Naive thymus-derived CD8-positive, alpha-beta T cell (primary cell): ENCODE measurements at regions not wholly inside any gene's neighbourhood (a gene's known extent, or its start where the extent isn't known, plus 50 kb on each side); places are given as distances from the start of the nearest gene placed in this dataset.
"Not testable (repeated sequence)": the region's sequence is repeated elsewhere in the genome, so short reads cannot be mapped to it uniquely, and the experiment has no call there.

ENCODE experiments used
- ATAC-seq, 2 donors: fragments of 150-1000 bp; cut with Tn5 transposase in 1 of 2; sonication (Bioruptor Pico), chemical (Tn5 transposase) in 1 of 2; 1 replicate in 1 of 2; 2 replicates in 1 of 2; pipeline ENCODE4 v1.10.0; 2021; ENCODE audit warnings: mild to moderate bottlenecking in 2 of 2, moderate library complexity in 2 of 2
- POLR2A ChIA-PET: fragments of 350-600 bp; sonication (Branson Sonifier 250); formaldehyde crosslinking; loops from one replicate; lab custom pipeline; 2021; ENCODE audit warnings: antibody characterized with exemption; lab: Charles Lee
- DNase-seq, 10 donors: peaks; one replicate each; pipeline versions ENCODE4 v3.0.0 to v3.0.0-alpha.2; 2020 to 2022
- H3K27ac Mint-ChIP-seq, 10 donors: one replicate each; pipeline ENCODE4 v1.8.0; 2020 to 2022; ENCODE audit warnings: mild to moderate bottlenecking in 10 of 10, mixed read lengths in 10 of 10, moderate library complexity in 4 of 10, inconsistent platforms in 1 of 10
- H3K27me3 Mint-ChIP-seq, 5 donors: one replicate each; pipeline ENCODE4 v1.8.0; 2021 to 2022; ENCODE audit warnings: mixed read lengths in 5 of 5
- H3K36me3 Mint-ChIP-seq, 3 donors: one replicate each; pipeline ENCODE4 v1.8.0; 2020 to 2022; ENCODE audit warnings: mixed read lengths in 3 of 3, mild to moderate bottlenecking in 2 of 3, inconsistent platforms in 1 of 3
- H3K4me1 Mint-ChIP-seq, 4 donors: one replicate each; pipeline ENCODE4 v1.8.0; 2021 to 2022; ENCODE audit warnings: mixed read lengths in 4 of 4
- H3K4me3 Mint-ChIP-seq, 10 donors: one replicate each; pipeline ENCODE4 v1.8.0; 2020 to 2022; ENCODE audit warnings: mild to moderate bottlenecking in 10 of 10, mixed read lengths in 10 of 10, moderate library complexity in 6 of 10, inconsistent platforms in 1 of 10
- H3K9me3 Mint-ChIP-seq, 9 donors: one replicate each; pipeline ENCODE4 v1.8.0; 2020 to 2022; ENCODE audit warnings: mixed read lengths in 9 of 9, mild to moderate bottlenecking in 3 of 9, inconsistent platforms in 1 of 9, moderate library complexity in 1 of 9

GRCh38 chr21:13936033-13936937, 274.5 kb downstream of the LIPI start:
- H3K27ac Mint-ChIP-seq, H3K4me3 Mint-ChIP-seq, POLR2A ChIA-PET, H3K27me3 Mint-ChIP-seq, ATAC-seq, DNase-seq, H3K4me1 Mint-ChIP-seq: not testable (repeated sequence)
- Mint-ChIP-seq H3K9me3 (peaks cover 0 to 14% (median 0%) of the 10 kb centered on the region in 9 donors), H3K36me3 (peaks cover 0 to 21% (median 0%) of the 10 kb centered on the region in 3 donors)

DNA sequence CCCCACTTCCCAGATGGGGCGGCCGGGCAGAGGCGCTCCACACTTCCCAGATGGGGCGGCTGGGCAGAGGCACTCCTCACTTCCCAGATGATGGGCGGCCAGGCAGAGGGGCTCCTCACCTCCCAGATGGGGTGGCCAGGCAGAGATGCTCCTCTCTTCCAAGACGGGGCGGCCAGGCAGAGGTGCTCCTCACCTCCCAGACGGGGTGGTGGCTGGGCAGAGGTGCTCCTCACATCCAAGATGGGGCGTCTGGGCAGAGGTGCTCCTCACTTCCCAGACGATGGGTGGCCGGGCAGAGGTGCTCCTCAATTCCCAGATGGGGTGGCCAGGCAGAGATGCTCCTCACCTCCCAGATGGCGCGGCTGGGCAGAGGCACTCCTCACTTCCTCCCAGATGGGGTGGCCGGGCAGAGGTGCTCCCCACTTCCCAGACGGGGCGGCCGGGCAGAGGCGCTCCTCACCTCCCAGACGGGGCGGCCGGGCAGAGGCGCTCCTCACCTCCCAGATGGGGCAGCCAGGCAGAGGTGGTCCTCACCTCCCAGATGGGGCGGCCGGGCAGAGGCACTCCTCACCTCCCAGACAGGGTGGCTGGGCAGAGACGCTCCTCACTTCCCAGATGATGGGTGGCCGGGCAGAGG, 275.2 kb downstream of the LIPI start:
- POLR2A ChIA-PET, H3K4me1 Mint-ChIP-seq, H3K4me3 Mint-ChIP-seq, DNase-seq, H3K27me3 Mint-ChIP-seq, ATAC-seq, H3K27ac Mint-ChIP-seq: not testable (repeated sequence)
- Mint-ChIP-seq H3K36me3 (peaks cover 0 to 21% (median 0%) of the 10 kb centered on the region in 3 donors), H3K9me3 (peaks cover 0 to 14% (median 0%) of the 10 kb centered on the region in 9 donors)

DNA sequence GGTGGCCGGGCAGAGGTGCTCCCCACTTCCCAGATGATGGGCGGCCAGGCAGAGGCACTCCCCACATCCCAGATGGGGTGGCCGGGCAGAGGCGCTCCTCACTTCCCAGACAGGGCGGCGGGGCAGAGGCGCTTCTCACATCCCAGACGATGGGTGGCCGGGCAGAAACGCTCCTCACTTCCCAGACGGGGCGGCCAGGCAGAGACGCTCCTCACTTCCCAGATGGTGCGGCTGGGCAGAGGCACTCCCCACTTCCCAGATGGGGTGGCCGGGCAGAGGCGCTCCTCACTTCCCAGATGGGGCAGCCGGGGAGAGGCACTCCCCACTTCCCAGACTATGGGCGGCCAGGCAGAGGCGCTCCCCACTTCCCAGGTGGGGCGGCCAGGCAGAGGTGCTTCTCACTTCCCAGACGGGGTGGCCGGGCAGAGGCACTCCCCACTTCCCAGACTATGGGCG, 275.8 kb downstream of the LIPI start:
- POLR2A ChIA-PET, H3K4me3 Mint-ChIP-seq, H3K27ac Mint-ChIP-seq, H3K4me1 Mint-ChIP-seq, H3K27me3 Mint-ChIP-seq, DNase-seq, ATAC-seq: not testable (repeated sequence)
- Mint-ChIP-seq H3K36me3 (peaks cover 0 to 18% (median 0%) of the 10 kb centered on the region in 3 donors), H3K9me3 (peaks cover 0 to 14% (median 0%) of the 10 kb centered on the region in 9 donors)

DNA sequence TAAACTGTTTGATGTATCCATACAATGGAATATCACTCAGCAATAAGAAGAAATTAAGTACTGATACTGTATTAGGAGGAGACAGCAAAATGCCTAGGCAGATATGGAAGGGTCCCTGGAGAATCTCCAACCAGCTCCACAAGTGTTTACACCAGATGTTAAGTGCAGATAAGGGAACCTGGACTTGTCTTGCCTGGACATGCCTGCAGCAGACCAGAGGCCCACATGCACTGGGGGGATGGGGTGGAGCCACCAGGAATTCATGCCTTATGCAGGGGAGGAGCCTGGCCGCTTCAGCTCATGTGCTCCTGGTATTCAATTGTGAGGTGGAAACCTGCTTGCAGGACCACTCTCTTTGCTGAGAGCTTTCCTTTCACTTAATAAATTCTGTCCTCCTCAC, 287.6 kb downstream of the LIPI start:
- H3K9me3 Mint-ChIP-seq, H3K4me3 Mint-ChIP-seq, H3K27me3 Mint-ChIP-seq, POLR2A ChIA-PET, DNase-seq, H3K36me3 Mint-ChIP-seq, H3K4me1 Mint-ChIP-seq, ATAC-seq, H3K27ac Mint-ChIP-seq: not testable (repeated sequence)

- POLR2A ChIA-PET, H3K9me3 Mint-ChIP-seq, H3K4me3 Mint-ChIP-seq, H3K4me1 Mint-ChIP-seq, H3K27ac Mint-ChIP-seq, H3K27me3 Mint-ChIP-seq, ATAC-seq, DNase-seq: not testable (repeated sequence)
- peaks cover 0 to 12% (median 0%) of the 10 kb centered on the region in 3 donors for H3K36me3 Mint-ChIP-seq
Measured at GRCh38 chr21:13921455-13921854, 289.3 kb downstream of the LIPI start.

DNA sequence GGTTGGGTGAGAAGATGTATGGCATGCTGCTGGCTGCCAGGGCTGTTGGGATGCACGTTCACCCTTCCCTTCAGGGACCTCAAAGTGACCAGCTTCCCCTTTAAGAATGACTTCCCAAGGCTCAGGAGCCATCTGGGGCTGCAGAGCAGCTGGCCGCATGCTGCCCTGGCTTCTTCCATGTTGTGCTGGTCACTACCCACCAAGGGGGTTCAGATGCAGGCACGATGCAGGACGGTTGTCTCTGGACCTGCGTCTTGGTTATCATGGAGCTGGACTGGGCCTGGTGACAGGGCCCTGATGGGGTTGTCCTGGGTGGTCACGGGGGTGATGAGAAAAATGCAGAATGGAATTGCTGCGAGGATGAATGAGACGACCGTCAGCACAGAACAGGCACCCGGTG, 297.8 kb downstream of the POTED start:
- H3K27me3 Mint-ChIP-seq, H3K36me3 Mint-ChIP-seq, POLR2A ChIA-PET, H3K4me1 Mint-ChIP-seq, H3K4me3 Mint-ChIP-seq, DNase-seq, H3K9me3 Mint-ChIP-seq, H3K27ac Mint-ChIP-seq, ATAC-seq: not testable (repeated sequence)

GRCh38 chr21:13896596-13897247, 287.1 kb downstream of the POTED start:
- ATAC-seq, H3K27ac Mint-ChIP-seq, H3K4me3 Mint-ChIP-seq, H3K9me3 Mint-ChIP-seq, H3K27me3 Mint-ChIP-seq, DNase-seq, H3K36me3 Mint-ChIP-seq, POLR2A ChIA-PET: not testable (repeated sequence)
- H3K4me1 Mint-ChIP-seq = peaks cover 0 to 11% (median 5%) of the 10 kb centered on the region in 4 donors

DNA sequence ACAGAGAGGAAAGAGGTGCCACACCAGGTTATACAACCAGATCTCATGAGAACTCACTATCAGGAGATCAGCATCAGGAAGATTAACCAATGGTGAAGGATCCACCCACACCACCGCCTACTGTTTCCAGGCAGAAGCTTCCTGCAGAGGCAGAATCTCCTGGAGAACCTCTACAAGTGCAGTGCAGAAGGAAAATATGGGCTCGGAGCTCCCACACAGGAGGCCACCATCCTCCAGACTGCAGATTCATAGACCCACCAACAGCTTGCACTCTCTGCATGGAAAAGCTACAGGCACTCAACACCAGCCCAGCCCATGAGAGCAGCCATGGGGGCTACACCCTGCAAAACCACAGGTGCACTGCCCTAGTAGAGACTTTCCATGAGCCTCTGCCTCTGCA, 284.0 kb downstream of the POTED start:
- H3K27me3 Mint-ChIP-seq, H3K27ac Mint-ChIP-seq, ATAC-seq, POLR2A ChIA-PET, H3K9me3 Mint-ChIP-seq, H3K36me3 Mint-ChIP-seq, DNase-seq, H3K4me3 Mint-ChIP-seq: not testable (repeated sequence)
- H3K4me1 Mint-ChIP-seq = peaks cover 0 to 13% (median 5%) of the 10 kb centered on the region in 4 donors

- peaks cover 0 to 13% (median 5%) of the 10 kb centered on the region in 4 donors for H3K4me1 Mint-ChIP-seq
- H3K4me3 Mint-ChIP-seq, H3K9me3 Mint-ChIP-seq, POLR2A ChIA-PET, ATAC-seq, H3K36me3 Mint-ChIP-seq, H3K27me3 Mint-ChIP-seq, H3K27ac Mint-ChIP-seq, DNase-seq: not testable (repeated sequence)
Measured at GRCh38 chr21:13893025-13893424, 283.4 kb downstream of the POTED start.

DNA sequence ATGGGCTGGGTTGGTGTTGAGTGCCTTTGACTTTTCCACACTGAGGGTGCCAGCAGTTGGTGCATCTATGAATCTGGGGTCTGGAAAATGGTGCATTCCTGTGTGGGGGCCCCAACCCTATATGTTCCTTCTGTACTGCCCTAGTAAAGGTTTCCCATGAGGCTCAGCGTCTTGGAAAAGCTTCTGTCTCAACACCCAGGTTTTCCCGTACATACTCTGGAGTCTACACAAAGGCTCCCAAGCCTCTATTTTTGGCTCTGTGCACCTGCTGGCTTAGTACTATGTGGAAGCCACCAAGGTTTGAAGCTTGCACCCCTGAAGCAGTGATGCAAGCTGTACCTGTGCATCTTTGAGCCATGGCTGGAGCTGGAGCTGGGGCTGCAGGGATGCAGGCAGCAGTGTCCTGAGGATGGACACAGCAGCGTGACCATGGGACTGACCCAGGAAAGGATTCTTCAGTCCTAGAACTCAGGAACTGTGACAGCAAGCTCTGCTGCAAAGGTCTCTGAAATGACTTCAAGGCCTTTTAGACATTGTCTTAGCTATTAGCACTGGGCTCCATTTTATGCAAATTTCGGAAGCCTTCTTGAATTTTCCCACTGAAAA, 282.7 kb downstream of the POTED start:
- H3K9me3 Mint-ChIP-seq, H3K27me3 Mint-ChIP-seq, H3K36me3 Mint-ChIP-seq, H3K4me3 Mint-ChIP-seq, ATAC-seq, H3K27ac Mint-ChIP-seq, DNase-seq, POLR2A ChIA-PET: not testable (repeated sequence)
- H3K4me1 Mint-ChIP-seq = peaks cover 0 to 11% (median 5%) of the 10 kb centered on the region in 4 donors

DNA sequence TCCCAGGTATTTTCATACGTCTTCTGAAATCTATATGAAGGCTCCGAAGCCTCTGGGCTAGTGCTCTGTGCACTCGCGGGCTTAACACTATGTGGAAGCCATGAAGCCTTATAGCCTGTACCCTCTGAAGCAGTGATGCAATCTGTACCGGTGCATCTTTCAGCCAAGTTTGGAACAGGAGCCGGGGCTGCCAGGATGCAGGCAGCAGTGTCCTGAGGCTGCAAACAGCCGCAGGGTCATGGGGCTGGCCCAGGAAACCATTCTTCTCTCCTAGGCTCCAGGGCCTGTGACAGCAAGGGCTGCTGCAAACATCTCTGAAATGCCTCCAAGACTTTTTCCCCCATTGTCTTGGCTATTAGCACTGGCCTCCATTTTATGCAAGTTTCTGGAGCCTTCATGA, 279.6 kb downstream of the POTED start:
- H3K27me3 Mint-ChIP-seq, H3K9me3 Mint-ChIP-seq, POLR2A ChIA-PET, H3K4me3 Mint-ChIP-seq, H3K27ac Mint-ChIP-seq, ATAC-seq, H3K36me3 Mint-ChIP-seq, H3K4me1 Mint-ChIP-seq, DNase-seq: not testable (repeated sequence)

DNA sequence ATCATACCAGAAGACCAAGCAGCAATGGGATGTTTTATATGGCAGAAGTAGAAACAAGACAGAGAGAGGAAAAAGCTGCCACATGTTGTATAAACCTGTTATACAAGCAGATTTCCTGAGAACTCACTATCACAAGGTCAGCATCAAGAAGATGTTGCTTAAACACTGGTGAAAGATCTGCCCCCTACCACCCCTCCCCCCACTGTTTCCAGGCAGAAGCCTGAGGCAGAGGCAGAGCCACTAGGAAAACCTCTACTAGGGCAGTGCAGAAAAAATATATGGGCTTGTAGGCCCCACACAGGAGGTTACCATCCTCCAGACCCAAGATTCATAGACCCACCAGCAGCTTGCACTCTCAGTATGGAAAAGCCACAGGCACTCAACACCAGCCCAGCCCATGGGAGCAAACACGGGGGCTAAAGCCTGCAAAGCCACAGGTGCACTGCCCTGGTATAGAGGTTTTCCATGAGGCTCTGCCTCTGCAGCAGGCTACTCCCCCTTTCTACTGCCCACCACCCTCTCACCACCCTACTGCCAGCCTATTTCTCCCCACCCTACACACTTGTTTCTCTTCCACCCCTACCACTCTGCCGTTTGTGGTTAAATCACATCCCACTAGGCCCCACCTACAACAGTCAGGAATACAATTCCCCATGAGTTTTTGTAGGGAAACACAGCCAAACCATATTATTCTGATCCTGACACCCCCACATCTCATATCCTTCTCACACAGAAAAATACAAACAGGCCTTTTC, 274.2 kb downstream of the POTED start:
- H3K27ac Mint-ChIP-seq, POLR2A ChIA-PET, H3K27me3 Mint-ChIP-seq, H3K9me3 Mint-ChIP-seq, H3K36me3 Mint-ChIP-seq, H3K4me3 Mint-ChIP-seq, DNase-seq, H3K4me1 Mint-ChIP-seq, ATAC-seq: not testable (repeated sequence)
